Gastrocnemius medialis (tissue), 4 donors: ENCODE measurements at regions not wholly inside any gene's neighbourhood (a gene's known extent, or its start where the extent isn't known, plus 50 kb on each side); places are given as distances from the start of the nearest gene placed in this dataset.

Source experiments
- CTCF ChIP-seq, 5 experiments: fragments of 450-650 bp in 3 of 5; fragments of 200-600 bp in 2 of 5; sonication (generic) in 2 of 5; IDR thresholded peaks in 4 of 5; conservative IDR thresholded peaks in 1 of 5; 1 replicate in 4 of 5; 2 replicates in 1 of 5; pipeline ENCODE4 v1.5.1; 2016 to 2019; ENCODE audit warnings: antibody characterized with exemption in 5 of 5, mild to moderate bottlenecking in 3 of 5, moderate library complexity in 3 of 5
- POLR2A ChIP-seq, 2 donors: fragments of 450-650 bp; IDR thresholded peaks; one replicate each; pipeline ENCODE4 v1.6.1; 2017; ENCODE audit warnings: antibody characterized with exemption in 2 of 2, mild to moderate bottlenecking in 2 of 2, moderate library complexity in 2 of 2

GRCh38 chr6:113364766-113365165 lies 492.4 kb upstream of the MARCKS start:
- TF ChIP-seq POLR2A (IDR thresholded peaks at IDR 0.05) (no peak), CTCF (IDR thresholded peaks at IDR 0.05 in 4 of 5, conservative IDR thresholded peaks at IDR 0.05 in 1 of 5) (no peak)
